PFSK-1 (cell line): ENCODE measurements at regions not wholly inside any gene's neighbourhood (a gene's known extent, or its start where the extent isn't known, plus 50 kb on each side); places are given as distances from the start of the nearest gene placed in this dataset.

Source experiments
- FOXP2 ChIP-seq: optimal IDR thresholded peaks from 2 replicates; pipeline ENCODE3; 2011; ENCODE audit warnings: borderline replicate concordance, control low read depth, inconsistent platforms; ENCODE audit not compliant: insufficient read depth; ENCODE audit errors: extremely low read length, extremely low read depth
- POLR2AphosphoS5 ChIP-seq: IDR thresholded peaks from 2 replicates; pipeline ENCODE4 v1.6.1; 2012; ENCODE audit warnings: low read depth, mild to moderate bottlenecking, control low read depth, low read length, moderate library complexity
- REST ChIP-seq, 2 experiments: IDR thresholded peaks; 2 replicates each; pipeline versions ENCODE4 v1.6.1 to v1.8.0; 2011 to 2012; ENCODE audit warnings: low read depth in 2 of 2, low read length in 2 of 2, control low read depth in 1 of 2, inconsistent platforms in 1 of 2, mild to moderate bottlenecking in 1 of 2, moderate library complexity in 1 of 2; ENCODE audit not compliant: insufficient read depth in 1 of 2
- SIN3A ChIP-seq: IDR thresholded peaks from 2 replicates; pipeline ENCODE4 v1.6.1; 2012; ENCODE audit warnings: mild to moderate bottlenecking, low read length, moderate library complexity, borderline replicate concordance; ENCODE audit not compliant: insufficient read depth
- TAF1 ChIP-seq: IDR thresholded peaks from 2 replicates; pipeline ENCODE4 v1.6.1; 2012; ENCODE audit warnings: low read length, control low read depth, borderline replicate concordance; ENCODE audit not compliant: insufficient read depth

GRCh38 chr1:95311014-95311413, 77.0 kb downstream of the RWDD3 start:
- no peak for TF ChIP-seq POLR2AphosphoS5
- TF ChIP-seq TAF1: no peak
- no peak for TF ChIP-seq SIN3A
- no peak for TF ChIP-seq REST (IDR thresholded peaks at IDR 0.05; ENCODE audit: insufficient read depth in 1 of 2, low read depth in 2 of 2, low read length in 2 of 2)
- TF ChIP-seq FOXP2: no peak
